K562 (cell line): ENCODE measurements at regions not wholly inside any gene's neighbourhood (a gene's known extent, or its start where the extent isn't known, plus 50 kb on each side); places are given as distances from the start of the nearest gene placed in this dataset.

ENCODE experiments used
- ARID3B ChIP-seq: fragments of 250-450 bp; sonication (Bioruptor Pico); IDR thresholded peaks from 2 replicates; pipeline ENCODE4 v1.4.0; 2020; ENCODE audit warnings: borderline replicate concordance
- CBFA2T3 ChIP-seq: fragments of 450-650 bp; IDR thresholded peaks from 2 replicates; pipeline ENCODE4 v1.6.1; 2017
- DEAF1 ChIP-seq: fragments of 450-650 bp; formaldehyde crosslinking; IDR thresholded peaks from 2 replicates; pipeline ENCODE4 v1.4.0; 2020; ENCODE audit warnings: mild to moderate bottlenecking, moderate library complexity
- IRF2 ChIP-seq: sonication (generic); formaldehyde crosslinking; IDR thresholded peaks from 2 replicates; pipeline ENCODE4 v1.8.1; 2022; ENCODE audit warnings: mild to moderate bottlenecking, missing genetic modification reagents
- NCOA4 ChIP-seq: fragments of 450-650 bp; IDR thresholded peaks from 2 replicates; pipeline ENCODE4 v1.6.1; 2018; ENCODE audit warnings: mild to moderate bottlenecking; ENCODE audit not compliant: partially characterized antibody
- NR2F6 ChIP-seq: fragments of 450-650 bp; formaldehyde crosslinking; IDR thresholded peaks from 2 replicates; pipeline ENCODE4 v1.4.0; 2020; ENCODE audit warnings: mild to moderate bottlenecking
- RREB1 ChIP-seq: fragments of 250-450 bp; sonication (Bioruptor Pico); IDR thresholded peaks from 2 replicates; pipeline ENCODE4 v1.4.0; 2020
- STAG1 ChIP-seq: sonication (generic); formaldehyde crosslinking; IDR thresholded peaks from 2 replicates; pipeline ENCODE4 v1.5.0; 2020; ENCODE audit warnings: missing genetic modification reagents, borderline replicate concordance
- TARDBP ChIP-seq: fragments of 450-650 bp; IDR thresholded peaks from 2 replicates; pipeline ENCODE4 v1.6.1; 2016
- TCF3 ChIP-seq: sonication (generic); formaldehyde crosslinking; IDR thresholded peaks from 2 replicates; pipeline ENCODE4 v1.4.0; 2020; ENCODE audit warnings: mild to moderate bottlenecking, missing genetic modification reagents
- TEAD2 ChIP-seq: fragments of 450-650 bp; IDR thresholded peaks from 2 replicates; pipeline ENCODE4 v1.6.1; 2016; ENCODE audit warnings: missing genetic modification characterization, control low read depth, missing compliant biosample characterization
- ZNF431 ChIP-seq: sonication (generic); formaldehyde crosslinking; IDR thresholded peaks from 2 replicates; pipeline ENCODE4 v1.8.0; 2022; ENCODE audit warnings: mild to moderate bottlenecking, missing genetic modification reagents
- TF ChIP-seq, protein P1 (sequence below): fragments of 200-800 bp; sonication (Bioruptor generic); IDR thresholded peaks from 2 replicates; pipeline ENCODE4 v1.6.1; 2016; ENCODE audit warnings: missing genetic modification characterization, missing compliant biosample characterization

- TF ChIP-seq NCOA4 (no peak), IRF2 (CRISPR knock-in tag) (no peak), TEAD2 (no peak), TCF3 (CRISPR knock-in tag) (no peak), DEAF1 (CRISPR knock-in tag) (0 out of 2 replicates have a peak, but pooled peaks have one; percentile 14), NR2F6 (CRISPR knock-in tag) (peak; percentile 80; the same call in 1 of the 2 replicates), CBFA2T3 (no peak; the same call in 1 of the 2 replicates), RREB1 (0 out of 2 replicates have a peak, but pooled peaks have one; percentile 86), ARID3B (CRISPR knock-in tag) (peak; percentile 88), TARDBP (no peak), STAG1 (CRISPR knock-in tag) (no peak), ZNF431 (CRISPR knock-in tag) (no peak)
- TF ChIP-seq, protein P1, sequence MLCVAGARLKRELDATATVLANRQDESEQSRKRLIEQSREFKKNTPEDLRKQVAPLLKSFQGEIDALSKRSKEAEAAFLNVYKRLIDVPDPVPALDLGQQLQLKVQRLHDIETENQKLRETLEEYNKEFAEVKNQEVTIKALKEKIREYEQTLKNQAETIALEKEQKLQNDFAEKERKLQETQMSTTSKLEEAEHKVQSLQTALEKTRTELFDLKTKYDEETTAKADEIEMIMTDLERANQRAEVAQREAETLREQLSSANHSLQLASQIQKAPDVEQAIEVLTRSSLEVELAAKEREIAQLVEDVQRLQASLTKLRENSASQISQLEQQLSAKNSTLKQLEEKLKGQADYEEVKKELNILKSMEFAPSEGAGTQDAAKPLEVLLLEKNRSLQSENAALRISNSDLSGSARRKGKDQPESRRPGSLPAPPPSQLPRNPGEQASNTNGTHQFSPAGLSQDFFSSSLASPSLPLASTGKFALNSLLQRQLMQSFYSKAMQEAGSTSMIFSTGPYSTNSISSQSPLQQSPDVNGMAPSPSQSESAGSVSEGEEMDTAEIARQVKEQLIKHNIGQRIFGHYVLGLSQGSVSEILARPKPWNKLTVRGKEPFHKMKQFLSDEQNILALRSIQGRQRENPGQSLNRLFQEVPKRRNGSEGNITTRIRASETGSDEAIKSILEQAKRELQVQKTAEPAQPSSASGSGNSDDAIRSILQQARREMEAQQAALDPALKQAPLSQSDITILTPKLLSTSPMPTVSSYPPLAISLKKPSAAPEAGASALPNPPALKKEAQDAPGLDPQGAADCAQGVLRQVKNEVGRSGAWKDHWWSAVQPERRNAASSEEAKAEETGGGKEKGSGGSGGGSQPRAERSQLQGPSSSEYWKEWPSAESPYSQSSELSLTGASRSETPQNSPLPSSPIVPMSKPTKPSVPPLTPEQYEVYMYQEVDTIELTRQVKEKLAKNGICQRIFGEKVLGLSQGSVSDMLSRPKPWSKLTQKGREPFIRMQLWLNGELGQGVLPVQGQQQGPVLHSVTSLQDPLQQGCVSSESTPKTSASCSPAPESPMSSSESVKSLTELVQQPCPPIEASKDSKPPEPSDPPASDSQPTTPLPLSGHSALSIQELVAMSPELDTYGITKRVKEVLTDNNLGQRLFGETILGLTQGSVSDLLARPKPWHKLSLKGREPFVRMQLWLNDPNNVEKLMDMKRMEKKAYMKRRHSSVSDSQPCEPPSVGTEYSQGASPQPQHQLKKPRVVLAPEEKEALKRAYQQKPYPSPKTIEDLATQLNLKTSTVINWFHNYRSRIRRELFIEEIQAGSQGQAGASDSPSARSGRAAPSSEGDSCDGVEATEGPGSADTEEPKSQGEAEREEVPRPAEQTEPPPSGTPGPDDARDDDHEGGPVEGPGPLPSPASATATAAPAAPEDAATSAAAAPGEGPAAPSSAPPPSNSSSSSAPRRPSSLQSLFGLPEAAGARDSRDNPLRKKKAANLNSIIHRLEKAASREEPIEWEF (CRISPR knock-in tag), result no peak; the same call in 1 of the 2 replicates
Measured at GRCh38 chr10:78972947-78973900, 95.5 kb upstream of the ZMIZ1 start (continued).
